HG03045 (cell line): ENCODE measurements at regions not wholly inside any gene's neighbourhood (a gene's known extent, or its start where the extent isn't known, plus 50 kb on each side); places are given as distances from the start of the nearest gene placed in this dataset.
"Not testable (repeated sequence)": the region's sequence is repeated elsewhere in the genome, so short reads cannot be mapped to it uniquely, and the experiment has no call there.

Experiments
- ATAC-seq: cut with Tn5 transposase; IDR thresholded peaks from one replicate; pipeline ENCODE4 v1.9.1; 2021; ENCODE audit warnings: mild to moderate bottlenecking, moderate library complexity; ENCODE audit not compliant: unreplicated experiment

- no peak for ATAC-seq
Measured at GRCh38 chr3:29011966-29012365, 268.9 kb upstream of the RBMS3 start.

GRCh38 chr3:29022976-29023375 lies 257.9 kb upstream of the RBMS3 start:
- no peak for ATAC-seq

- peak; percentile 93 for ATAC-seq
Measured at GRCh38 chr3:29026286-29026685, 254.6 kb upstream of the RBMS3 start.

GRCh38 chr3:29026959-29027358 lies 253.9 kb upstream of the RBMS3 start:
- ATAC-seq, result peak; percentile 36

GRCh38 chr3:29031175-29031574 lies 249.7 kb upstream of the RBMS3 start:
- not testable (repeated sequence) for ATAC-seq

GRCh38 chr3:29033511-29033910 lies 247.4 kb upstream of the RBMS3 start:
- ATAC-seq, result no peak

GRCh38 chr3:29050155-29050554 lies 230.7 kb upstream of the RBMS3 start:
- ATAC-seq, result no peak

- ATAC-seq, result no peak
Measured at GRCh38 chr3:29057326-29057725, 223.5 kb upstream of the RBMS3 start.

GRCh38 chr3:29064085-29064484 lies 216.8 kb upstream of the RBMS3 start:
- no peak for ATAC-seq

- no peak for ATAC-seq
Measured at GRCh38 chr3:29065211-29065785, 215.6 kb upstream of the RBMS3 start.

GRCh38 chr3:29067007-29067406 lies 213.9 kb upstream of the RBMS3 start:
- ATAC-seq, result no peak

GRCh38 chr3:29070959-29071634 lies 209.8 kb upstream of the RBMS3 start:
- ATAC-seq, result no peak

- no peak for ATAC-seq
Measured at GRCh38 chr3:29072611-29073010, 208.3 kb upstream of the RBMS3 start.

GRCh38 chr3:29077356-29077755 lies 203.5 kb upstream of the RBMS3 start:
- no peak for ATAC-seq

- no peak for ATAC-seq
Measured at GRCh38 chr3:29079358-29079757, 201.5 kb upstream of the RBMS3 start.

GRCh38 chr3:29080967-29081366 lies 199.9 kb upstream of the RBMS3 start:
- ATAC-seq, result no peak

- ATAC-seq, result no peak
Measured at GRCh38 chr3:29083081-29083480, 197.8 kb upstream of the RBMS3 start.

- ATAC-seq, result no peak
Measured at GRCh38 chr3:29083676-29084075, 197.2 kb upstream of the RBMS3 start.

GRCh38 chr3:29088579-29088978 lies 192.3 kb upstream of the RBMS3 start:
- ATAC-seq, result no peak

- ATAC-seq, result no peak
Measured at GRCh38 chr3:29090912-29091597, 189.8 kb upstream of the RBMS3 start.

GRCh38 chr3:29091599-29092189 lies 189.2 kb upstream of the RBMS3 start:
- ATAC-seq, result no peak

- ATAC-seq, result no peak
Measured at GRCh38 chr3:29092348-29092747, 188.5 kb upstream of the RBMS3 start.
